OCI-LY3 (cell line): ENCODE measurements at regions not wholly inside any gene's neighbourhood (a gene's known extent, or its start where the extent isn't known, plus 50 kb on each side); places are given as distances from the start of the nearest gene placed in this dataset.

Experiments
- EZH2phosphoT487 ChIP-seq: fragments of 200-600 bp; shearing (Covaris generic); IDR thresholded peaks from 2 replicates; pipeline ENCODE4 v1.6.1; 2018; ENCODE audit warnings: antibody characterized with exemption, mixed run types, low read depth
- TF ChIP-seq, protein P1 (sequence below): fragments of 200-600, 300-600 bp; sonication (generic); IDR thresholded peaks from 2 replicates; pipeline ENCODE4 v1.5.1; 2014; ENCODE audit warnings: antibody characterized with exemption, low read length, low read depth

DNA sequence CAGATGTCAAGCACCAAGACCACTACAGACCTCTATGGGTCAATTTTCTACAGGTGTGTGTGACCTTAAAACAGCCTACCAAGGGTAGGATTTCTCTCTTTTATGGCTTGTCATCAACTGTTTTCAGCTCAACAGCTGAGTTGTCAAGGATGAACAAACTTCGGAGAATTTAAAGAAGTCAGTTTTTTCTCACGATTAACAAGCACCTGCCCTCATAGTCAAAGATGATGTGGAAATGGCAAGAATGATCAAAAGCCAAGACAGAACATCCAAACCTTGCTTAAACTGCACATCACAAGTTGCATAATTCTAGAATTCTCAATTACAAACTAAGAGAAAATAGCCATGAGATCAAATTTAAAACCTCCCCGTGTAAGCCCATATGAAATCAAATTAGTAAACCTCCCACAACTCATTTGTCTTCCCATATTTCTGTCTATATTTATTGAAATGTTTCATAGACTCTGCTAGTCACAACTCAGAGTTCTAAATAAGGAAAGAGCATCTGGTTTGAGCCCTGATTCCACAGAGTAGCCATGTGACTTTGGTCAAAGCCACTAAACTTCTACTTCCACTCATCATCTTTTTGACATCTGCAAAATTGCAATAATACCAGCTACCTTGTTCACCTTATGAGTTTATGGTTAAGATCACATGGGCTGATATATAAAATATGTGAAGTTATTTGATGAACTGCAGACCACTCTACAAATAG lies 521.5 kb upstream of the HTR2A start:
- TF ChIP-seq, protein P1, sequence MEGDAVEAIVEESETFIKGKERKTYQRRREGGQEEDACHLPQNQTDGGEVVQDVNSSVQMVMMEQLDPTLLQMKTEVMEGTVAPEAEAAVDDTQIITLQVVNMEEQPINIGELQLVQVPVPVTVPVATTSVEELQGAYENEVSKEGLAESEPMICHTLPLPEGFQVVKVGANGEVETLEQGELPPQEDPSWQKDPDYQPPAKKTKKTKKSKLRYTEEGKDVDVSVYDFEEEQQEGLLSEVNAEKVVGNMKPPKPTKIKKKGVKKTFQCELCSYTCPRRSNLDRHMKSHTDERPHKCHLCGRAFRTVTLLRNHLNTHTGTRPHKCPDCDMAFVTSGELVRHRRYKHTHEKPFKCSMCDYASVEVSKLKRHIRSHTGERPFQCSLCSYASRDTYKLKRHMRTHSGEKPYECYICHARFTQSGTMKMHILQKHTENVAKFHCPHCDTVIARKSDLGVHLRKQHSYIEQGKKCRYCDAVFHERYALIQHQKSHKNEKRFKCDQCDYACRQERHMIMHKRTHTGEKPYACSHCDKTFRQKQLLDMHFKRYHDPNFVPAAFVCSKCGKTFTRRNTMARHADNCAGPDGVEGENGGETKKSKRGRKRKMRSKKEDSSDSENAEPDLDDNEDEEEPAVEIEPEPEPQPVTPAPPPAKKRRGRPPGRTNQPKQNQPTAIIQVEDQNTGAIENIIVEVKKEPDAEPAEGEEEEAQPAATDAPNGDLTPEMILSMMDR = no peak
- no peak for TF ChIP-seq EZH2phosphoT487
